ENCODE measurements at regions not wholly inside any gene's neighbourhood (a gene's known extent, or its start where the extent isn't known, plus 50 kb on each side); places are given as distances from the start of the nearest gene placed in this dataset.
"Not testable (repeated sequence)": the region's sequence is repeated elsewhere in the genome, so short reads cannot be mapped to it uniquely, and the experiment has no call there.

GRCh38 chr5:152177626-152178349 lies 227.3 kb downstream of the NMUR2 start:
- no peak for DNase-seq

- no peak for DNase-seq
Observed at GRCh38 chr5:152171888-152172287, 233.2 kb downstream of the NMUR2 start.

DNA sequence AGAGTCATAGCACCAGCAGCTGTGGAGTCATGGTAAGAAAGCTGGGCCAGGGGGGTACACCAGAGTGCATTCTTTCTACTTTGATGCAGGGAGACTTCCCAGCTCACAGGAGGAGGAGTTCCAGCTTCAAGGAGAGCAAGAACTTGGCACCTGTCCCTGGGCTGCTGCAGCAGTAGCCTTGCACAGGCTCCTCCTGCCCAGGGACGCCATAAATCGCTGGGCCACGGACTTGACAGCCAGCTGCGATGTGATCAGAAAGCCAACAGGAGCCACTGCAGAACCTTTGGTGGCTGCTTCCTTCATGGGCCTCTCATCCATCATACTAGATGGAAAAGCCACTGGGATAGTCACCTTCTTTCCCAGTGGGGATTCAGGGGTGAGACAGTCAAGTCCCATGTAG lies 234.7 kb downstream of the NMUR2 start:
- DNase-seq = no peak

DNA sequence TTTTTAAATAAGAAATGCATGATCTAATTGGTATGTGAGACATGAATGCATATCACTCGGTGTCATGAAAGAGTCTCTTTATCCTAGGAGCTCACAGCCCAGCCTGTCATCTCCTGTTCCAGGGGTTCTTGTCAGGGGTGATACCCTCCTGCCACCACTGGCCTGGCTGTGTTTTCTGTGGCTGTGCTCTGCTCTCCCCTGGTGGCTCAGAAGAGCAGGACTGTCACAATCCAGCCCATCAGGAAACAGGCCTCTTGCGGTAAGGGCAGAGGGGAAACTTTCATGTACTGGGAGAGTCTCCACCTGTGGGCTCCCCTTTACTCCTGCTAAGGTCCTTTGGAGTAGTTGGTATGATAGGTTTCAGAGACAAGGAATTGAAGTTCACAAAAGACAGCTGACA lies 240.2 kb upstream of the GLRA1 start:
- DNase-seq = no peak

DNA sequence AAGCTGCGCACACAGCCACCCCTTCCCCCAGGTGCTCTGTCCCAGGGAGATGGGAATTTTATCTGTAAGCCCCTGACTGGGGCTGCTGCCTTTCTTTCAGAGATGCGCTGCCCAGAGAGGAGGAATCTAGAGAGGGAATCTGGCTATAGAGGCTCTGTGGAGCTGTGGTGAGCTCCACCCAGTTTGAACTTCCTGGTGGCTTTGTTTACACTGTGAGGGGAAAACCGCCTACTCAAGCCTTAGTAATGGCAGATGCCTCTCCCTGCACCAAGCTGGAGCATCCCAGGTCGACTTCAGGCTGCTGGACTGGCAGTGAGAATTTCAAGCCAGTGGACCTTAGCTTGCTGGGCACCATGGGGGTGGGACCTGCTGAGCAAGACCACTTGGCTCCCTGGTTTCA lies 235.2 kb upstream of the GLRA1 start:
- not testable (repeated sequence) for DNase-seq

- DNase-seq = not testable (repeated sequence)
Observed at GRCh38 chr5:152154452-152154851, 229.8 kb upstream of the GLRA1 start.

GRCh38 chr5:152151940-152152339 lies 227.3 kb upstream of the GLRA1 start:
- no peak for DNase-seq

DNA sequence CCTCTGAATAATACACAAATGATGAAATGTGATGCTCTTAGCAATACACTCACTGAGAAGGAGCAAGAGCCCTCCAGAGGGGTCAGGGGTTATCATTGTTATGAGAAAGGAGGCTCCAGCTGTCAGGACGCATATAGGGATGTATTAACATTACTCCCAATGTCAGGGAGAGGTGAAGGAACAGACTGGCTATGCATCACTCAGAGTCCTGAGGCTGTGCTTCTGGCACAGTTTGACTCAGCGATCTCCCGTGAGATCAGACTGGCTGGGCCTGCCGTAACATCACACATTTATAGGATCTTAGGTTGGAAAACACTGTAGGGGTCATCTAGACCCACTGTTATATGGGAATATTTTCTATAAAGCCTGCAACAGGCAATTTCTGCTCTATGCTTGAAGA lies 226.5 kb upstream of the GLRA1 start:
- DNase-seq = no peak

DNA sequence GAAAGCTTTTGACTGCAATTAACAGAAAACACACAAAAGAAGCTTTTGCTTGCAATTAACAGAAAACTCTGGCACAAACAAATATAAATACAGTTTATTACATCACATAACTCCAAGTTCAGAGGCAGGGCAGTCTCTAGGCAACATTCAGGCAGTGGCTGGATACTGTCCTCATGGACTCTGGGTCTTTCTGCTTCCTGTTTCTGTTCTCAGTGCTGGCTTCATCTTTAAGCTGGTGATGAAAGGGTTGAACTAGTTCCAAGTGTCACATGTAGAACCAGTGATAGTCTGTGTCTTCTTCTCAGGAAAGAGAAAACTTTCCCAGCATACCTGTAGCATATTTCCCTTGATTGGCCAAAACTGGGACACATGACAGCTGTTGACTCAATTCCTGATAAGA lies 222.6 kb upstream of the GLRA1 start:
- no peak for DNase-seq

- no peak for DNase-seq
Observed at GRCh38 chr5:152146566-152146965, 221.9 kb upstream of the GLRA1 start.

DNA sequence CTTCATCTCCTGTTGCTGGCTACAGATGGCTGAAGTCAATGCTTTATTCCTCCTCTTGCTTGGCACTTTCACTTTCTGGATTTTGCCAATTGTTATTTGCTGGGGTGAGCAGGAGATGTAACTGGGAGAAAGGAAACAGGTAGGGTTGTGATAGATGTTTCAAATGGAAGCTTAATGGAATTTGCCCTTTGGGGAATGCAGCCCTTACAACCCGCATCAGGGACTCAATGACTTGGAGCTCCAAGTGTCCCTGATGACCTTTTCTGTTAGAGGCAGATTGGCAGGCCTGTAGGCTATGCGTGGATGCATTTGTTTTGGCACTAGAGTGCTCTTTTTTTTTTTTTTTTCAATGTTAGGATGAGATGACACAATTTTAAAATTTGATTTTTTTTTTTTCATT lies 219.9 kb upstream of the GLRA1 start:
- DNase-seq = no peak

GRCh38 chr5:152144030-152144429 lies 219.4 kb upstream of the GLRA1 start:
- DNase-seq = no peak

GRCh38 chr5:152142840-152143469 lies 218.3 kb upstream of the GLRA1 start:
- DNase-seq = peak; percentile 67

- DNase-seq = no peak
Observed at GRCh38 chr5:152140347-152140746, 215.7 kb upstream of the GLRA1 start.

DNA sequence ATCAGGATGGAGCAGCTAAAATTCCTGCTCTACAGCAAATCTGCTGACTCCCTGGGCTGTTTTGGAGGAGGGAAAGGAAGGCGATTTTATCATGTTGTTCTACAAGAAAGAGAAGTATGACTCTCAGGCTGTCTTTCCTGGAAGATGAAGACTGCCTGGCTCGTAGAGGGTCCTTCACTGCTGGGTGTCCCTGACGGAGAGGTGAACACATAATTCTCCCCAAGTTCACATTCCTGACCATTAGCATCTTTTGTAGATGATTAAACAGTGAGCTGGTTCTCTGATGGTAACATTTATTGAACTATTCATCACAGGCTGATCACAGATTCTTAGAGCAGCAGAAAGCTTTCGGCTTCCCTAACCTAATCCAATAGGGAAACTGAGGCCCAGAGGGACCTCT lies 212.4 kb upstream of the GLRA1 start:
- no peak for DNase-seq

- DNase-seq = no peak
Observed at GRCh38 chr5:152136321-152136720, 211.7 kb upstream of the GLRA1 start.

GRCh38 chr5:152135827-152136226 lies 211.2 kb upstream of the GLRA1 start:
- DNase-seq = no peak

DNA sequence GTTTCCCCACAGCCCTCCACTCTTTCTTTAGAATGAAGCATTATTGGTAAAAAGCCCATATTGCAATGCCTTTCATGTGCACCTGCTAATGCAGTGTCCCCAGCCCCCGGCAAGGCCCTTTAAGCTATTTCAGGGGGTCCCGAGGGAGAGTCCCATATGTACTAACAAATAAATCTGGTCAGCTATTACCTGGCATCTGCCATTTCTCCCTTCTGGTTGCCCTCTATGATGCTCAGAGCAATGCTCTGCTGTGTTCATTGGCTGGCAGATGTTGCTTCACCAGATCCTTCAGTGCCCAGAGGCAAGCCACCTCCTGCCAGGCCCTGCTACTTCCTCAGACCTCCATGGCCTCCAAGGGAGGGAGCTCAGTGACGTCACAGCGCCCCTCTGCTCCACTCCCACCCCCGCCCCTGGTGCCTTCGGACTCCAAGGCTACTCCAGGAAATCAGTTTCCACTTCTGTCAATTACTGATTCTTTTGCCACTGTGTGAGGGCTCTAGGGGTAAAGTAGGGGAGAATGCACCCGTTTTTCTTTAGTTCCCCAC lies 201.1 kb upstream of the GLRA1 start:
- DNase-seq = no peak

DNA sequence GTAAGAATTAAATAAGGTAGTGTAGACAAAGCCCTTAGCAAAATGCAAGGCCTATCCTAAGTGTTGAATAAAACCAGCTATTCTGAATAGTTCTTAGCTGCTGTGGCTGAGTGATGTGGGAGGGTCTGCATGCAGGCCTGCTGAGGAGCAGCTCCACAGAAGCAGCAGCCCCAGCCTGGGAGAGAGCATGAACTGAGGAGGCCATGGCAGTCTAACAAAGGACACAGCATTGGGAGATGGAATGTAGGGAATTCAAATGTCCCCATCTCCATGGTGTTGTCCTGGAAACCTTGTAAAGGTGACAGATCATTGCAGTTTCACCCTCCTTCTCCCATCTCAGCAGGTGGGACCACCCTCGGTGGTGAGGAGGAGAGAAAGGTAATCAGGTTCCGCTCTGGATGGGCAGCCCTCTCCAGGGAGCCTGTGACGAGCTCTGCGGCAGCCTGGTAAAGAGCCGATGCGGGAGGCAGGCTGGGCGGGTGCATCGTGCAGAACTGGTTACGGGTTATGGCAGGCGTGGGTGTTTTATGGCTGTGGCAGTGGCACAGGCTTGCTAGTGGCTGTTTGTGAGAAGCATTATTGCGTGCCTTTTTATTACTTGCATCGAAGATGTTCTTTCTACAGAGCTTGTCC lies 199.9 kb upstream of the GLRA1 start:
- DNase-seq = no peak

- DNase-seq = no peak
Observed at GRCh38 chr5:152118676-152119470, 194.2 kb upstream of the GLRA1 start.

GRCh38 chr5:152116934-152117333 lies 192.3 kb upstream of the GLRA1 start:
- no peak for DNase-seq

- peak; percentile 33 for DNase-seq
Observed at GRCh38 chr5:152113401-152113800, 188.8 kb upstream of the GLRA1 start.

- no peak for DNase-seq
Observed at GRCh38 chr5:152107220-152107619, 182.6 kb upstream of the GLRA1 start.

Data from activated CD4-positive, CD25-positive, alpha-beta regulatory T cell treated with anti-CD3 and anti-CD28 coated beads, Interleukin-2, amount 50 U/mL, for 72 hours (primary cell).